Stimulated activated CD4-positive, alpha-beta T cell treated with anti-CD3 and anti-CD28 coated beads, Interleukin-1b, Interleukin-23, amount 100 ng/mL, for 48 hours (primary cell): ENCODE measurements at regions not wholly inside any gene's neighbourhood (a gene's known extent, or its start where the extent isn't known, plus 50 kb on each side); places are given as distances from the start of the nearest gene placed in this dataset.
"Not testable (repeated sequence)": the region's sequence is repeated elsewhere in the genome, so short reads cannot be mapped to it uniquely, and the experiment has no call there.

ENCODE experiments used
- DNase-seq: peaks from one replicate; pipeline ENCODE4 v3.0.0-alpha.2; 2020

- no peak for DNase-seq
Measured at GRCh38 chr3:182414586-182414985, 378.7 kb upstream of the ATP11B start.

DNA sequence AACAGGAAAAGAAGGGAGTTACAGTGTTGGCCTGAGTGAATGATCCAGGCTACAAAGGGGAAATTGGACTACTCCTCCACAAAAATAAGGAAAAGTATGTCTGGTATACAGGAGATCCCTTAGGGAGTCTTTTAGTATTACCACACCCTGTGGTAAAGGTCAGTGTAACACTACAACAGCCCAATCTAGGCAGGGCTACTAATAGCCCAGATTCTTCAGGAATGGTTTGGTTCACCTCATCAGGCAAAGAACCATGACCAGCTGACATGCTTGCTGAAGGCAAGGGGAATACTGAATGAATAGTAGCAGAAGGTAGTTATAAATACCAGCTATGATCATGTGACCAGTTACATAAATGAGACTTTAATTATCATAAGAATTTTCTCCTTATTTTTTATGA lies 372.6 kb upstream of the ATP11B start:
- no peak for DNase-seq

- DNase-seq, result no peak
Measured at GRCh38 chr3:182424006-182424405, 369.3 kb upstream of the ATP11B start.

- not testable (repeated sequence) for DNase-seq
Measured at GRCh38 chr3:182425926-182426718, 367.2 kb upstream of the ATP11B start.

GRCh38 chr3:182431972-182432371 lies 361.3 kb upstream of the ATP11B start:
- DNase-seq, result not testable (repeated sequence)

DNA sequence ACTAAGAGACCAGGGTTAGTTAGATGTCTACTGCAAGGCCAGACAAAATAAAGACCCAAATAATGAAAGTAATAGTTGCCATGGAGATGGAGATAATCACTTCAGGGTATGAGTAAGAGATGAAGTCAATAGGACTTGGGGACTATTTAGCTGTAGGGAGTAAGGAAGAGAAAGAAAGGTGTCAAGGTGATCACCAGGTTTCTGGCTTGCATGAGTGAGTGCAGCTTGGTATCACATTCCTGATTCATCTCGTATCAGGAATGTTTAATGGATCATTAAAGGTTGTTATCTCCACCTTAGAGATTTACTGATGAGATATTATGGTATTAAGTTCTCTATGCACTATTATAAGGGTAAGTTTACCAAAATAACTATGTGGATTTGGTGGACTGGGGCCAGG lies 357.4 kb upstream of the ATP11B start:
- DNase-seq, result no peak

DNA sequence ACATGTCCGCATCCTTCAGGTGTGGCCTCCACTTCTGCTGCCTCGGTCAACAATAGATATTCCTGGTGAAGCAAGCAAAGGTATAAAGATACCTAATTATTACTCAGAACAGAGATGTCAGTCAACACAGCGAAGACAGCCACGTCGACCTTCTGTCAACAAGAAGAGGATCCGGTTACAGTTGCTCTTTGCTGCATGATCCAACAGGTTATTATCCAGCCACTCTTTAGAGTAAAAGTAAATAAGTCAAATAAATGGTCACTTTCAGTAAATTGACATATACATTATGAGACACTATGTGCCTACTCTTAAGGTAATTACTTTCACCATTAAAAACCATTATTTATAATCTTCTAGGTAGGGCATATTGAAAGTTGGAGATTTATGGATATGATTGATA lies 356.8 kb upstream of the ATP11B start:
- DNase-seq, result no peak

DNA sequence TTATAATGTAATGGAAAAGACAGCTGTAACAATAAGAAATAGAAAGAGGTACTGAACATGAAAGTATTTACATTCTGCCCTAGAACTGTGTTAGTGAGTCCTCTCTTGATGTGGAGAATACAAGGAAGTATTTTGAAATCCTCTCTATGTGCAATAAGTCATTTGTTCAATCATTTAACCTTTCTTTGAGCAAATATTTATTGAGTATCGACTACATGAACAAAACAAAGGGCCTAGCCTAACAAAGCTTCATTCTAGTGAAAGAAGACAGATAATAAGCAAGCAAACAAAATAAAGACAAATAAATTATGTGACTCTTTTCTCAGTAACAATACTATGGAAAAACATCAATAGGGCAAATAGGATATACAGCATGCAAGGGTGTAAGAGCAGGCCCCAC lies 354.9 kb upstream of the ATP11B start:
- DNase-seq, result no peak

- DNase-seq, result no peak
Measured at GRCh38 chr3:182440101-182440500, 353.2 kb upstream of the ATP11B start.

DNA sequence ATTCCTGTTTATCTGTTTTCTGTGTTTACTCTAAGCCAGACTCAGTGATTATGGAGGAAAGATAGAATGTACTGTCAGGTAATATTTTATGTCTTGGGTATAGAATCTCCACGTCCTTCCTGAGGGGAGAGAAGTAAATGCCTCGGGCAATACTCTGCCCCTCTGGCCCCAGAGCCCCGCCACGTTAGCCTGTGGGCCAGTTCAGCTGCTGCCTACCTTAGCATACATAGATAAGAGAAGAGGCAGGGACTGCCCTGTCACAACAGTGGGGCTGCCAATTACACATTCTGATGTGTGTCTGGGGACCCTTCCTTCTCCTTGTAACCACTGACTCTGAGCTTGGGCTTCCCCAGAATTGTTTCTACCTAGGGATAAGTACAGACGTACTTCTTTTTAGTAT lies 347.7 kb upstream of the ATP11B start:
- DNase-seq, result no peak

DNA sequence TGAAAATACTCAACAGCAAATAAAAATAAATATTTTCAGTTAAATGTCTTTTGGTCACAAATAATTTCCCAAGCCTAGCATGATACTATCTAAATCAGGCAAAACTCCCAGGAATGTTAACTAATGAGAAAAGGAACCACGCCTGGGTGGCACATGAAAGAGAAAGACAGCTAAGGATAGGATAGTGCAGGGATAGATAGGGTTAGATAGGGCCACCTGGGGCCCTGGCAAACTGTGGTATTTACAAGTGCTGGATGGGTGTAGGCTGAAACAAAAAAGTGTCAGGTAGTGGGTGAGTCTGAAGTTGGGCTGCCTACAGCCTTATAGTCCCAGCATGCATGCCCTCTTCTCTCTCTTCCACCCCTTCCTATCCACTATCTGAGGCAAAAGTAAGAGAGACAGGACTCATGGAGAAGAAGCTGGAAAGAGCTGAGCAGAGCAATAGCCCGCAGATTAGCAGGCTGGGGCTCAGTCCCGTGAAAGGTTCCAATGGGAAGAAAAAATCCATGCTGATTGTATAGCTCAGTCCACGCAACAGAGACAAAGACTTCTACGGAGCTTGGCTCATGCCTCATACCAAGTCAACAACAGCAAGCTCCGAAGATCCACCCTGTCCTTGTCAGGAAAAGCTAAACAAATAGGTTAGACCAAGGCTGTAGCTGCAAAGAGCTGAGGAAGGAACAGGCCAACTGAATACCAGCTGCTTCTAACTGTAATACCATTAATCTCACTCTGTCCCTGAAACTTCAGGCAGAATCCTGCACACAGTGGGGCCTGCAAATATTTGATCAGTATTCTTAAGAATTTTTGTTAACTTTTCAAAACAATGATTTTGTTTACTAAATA lies 342.1 kb upstream of the ATP11B start:
- no peak for DNase-seq

- no peak for DNase-seq
Measured at GRCh38 chr3:182451871-182452270, 341.4 kb upstream of the ATP11B start.

GRCh38 chr3:182455011-182455410 lies 338.3 kb upstream of the ATP11B start:
- DNase-seq, result no peak

DNA sequence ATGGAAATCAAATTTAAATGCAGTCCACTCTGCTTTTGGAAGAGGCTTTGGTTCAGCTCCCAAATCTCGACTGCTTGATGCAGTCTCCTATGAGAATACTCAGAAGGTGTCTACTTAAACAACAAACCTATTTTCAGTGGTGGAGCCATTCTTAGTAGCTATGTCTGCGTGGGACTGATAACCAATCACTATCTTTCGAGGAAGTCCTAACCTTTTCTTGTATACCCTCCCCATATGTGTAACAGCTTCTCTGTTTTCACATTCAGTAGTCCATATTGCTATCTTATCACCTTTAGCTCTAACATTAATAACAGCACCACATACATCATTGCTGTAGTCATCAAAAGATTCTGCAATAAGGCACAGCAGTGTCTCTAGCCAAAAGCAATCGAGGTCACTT lies 333.0 kb upstream of the ATP11B start:
- DNase-seq, result no peak

- DNase-seq, result no peak
Measured at GRCh38 chr3:182462152-182462551, 331.2 kb upstream of the ATP11B start.

- DNase-seq, result no peak
Measured at GRCh38 chr3:182464513-182465145, 328.7 kb upstream of the ATP11B start.

DNA sequence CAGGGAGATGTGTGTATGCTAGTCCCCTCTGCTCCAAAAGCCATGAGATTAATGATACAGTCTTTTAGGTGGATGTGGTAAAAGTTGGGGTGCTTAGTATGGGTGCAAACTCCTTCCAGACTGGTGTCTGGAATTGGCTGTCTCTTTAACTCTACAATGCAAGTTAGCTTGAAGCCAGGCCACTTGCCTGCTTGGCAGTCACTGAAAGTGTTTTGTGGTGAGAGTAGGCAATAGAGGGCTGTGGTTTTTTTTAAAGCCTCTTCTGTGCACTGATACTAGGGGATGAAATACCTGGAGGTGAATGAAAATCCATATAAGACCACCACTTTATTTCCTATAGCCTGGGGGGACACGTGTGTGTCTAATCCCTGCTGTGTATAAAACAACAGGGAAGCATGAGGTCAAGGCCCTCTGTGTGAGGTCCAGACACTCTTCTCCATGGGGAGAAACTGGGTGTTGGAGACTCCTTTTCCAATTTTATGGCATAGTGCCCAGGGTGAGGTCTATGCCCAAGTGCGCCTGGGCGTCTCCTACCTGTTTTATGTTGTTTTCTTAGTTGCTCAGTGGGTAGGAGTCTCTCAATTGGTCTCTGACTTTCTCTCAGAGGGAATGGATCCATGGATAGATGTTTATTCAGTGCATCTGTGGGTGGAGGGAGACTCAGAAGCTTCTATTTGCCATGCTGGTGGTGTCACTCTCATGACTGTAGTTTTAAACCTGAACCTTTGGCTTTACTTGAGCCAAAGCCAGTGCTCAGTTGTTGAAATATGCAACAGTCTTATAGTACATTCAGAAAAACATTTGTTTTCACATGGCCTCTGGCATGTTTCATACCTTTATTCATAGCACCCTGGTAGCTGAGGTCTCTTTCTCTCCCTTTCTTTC lies 327.8 kb upstream of the ATP11B start:
- DNase-seq, result no peak

GRCh38 chr3:182469086-182469485 lies 324.2 kb upstream of the ATP11B start:
- DNase-seq, result no peak

GRCh38 chr3:182470187-182470586 lies 323.1 kb upstream of the ATP11B start:
- no peak for DNase-seq

GRCh38 chr3:182473191-182473710 lies 320.1 kb upstream of the ATP11B start:
- no peak for DNase-seq

- no peak for DNase-seq
Measured at GRCh38 chr3:182478369-182478768, 314.9 kb upstream of the ATP11B start.
